PC-3 (cell line): ENCODE measurements at regions not wholly inside any gene's neighbourhood (a gene's known extent, or its start where the extent isn't known, plus 50 kb on each side); places are given as distances from the start of the nearest gene placed in this dataset.

Source experiments
- CTCF ChIP-seq: fragments of 300-600 bp; sonication (generic); conservative IDR thresholded peaks from 2 replicates; pipeline ENCODE4 v1.5.1; 2017; ENCODE audit warnings: antibody characterized with exemption, low read depth, mild to moderate bottlenecking, low read length
- EZH2 ChIP-seq: fragments of 300-600 bp; sonication (generic); IDR thresholded peaks from one replicate; pipeline ENCODE4 v1.6.1; 2017; ENCODE audit warnings: antibody characterized with exemption, mild to moderate bottlenecking, low read length; ENCODE audit not compliant: unreplicated experiment

GRCh38 chr12:72748971-72749370 is 476.8 kb downstream of the TRHDE start:
- no peak for TF ChIP-seq CTCF
- TF ChIP-seq EZH2 = no peak
